ENCODE measurements at regions not wholly inside any gene's neighbourhood (a gene's known extent, or its start where the extent isn't known, plus 50 kb on each side); places are given as distances from the start of the nearest gene placed in this dataset.

- TF ChIP-seq CTCF (IDR thresholded peaks at IDR 0.05; ENCODE audit: insufficient read depth, low read length, poor library complexity, severe bottlenecking) (no peak), EZH2phosphoT487 (conservative IDR thresholded peaks at IDR 0.05; ENCODE audit: low read length) (no peak)
Measured at GRCh38 chr12:24246376-24246775, 296.9 kb upstream of the SOX5 start.
